Erythroblast (primary cell): ENCODE measurements at regions not wholly inside any gene's neighbourhood (a gene's known extent, or its start where the extent isn't known, plus 50 kb on each side); places are given as distances from the start of the nearest gene placed in this dataset.

Experiments
- DNase-seq, 2 experiments: peaks; one replicate each; lab custom pipeline; 2025; lab: John Stamatoyannopoulos, UW
- GATA1 ChIP-seq: IDR thresholded peaks from 2 replicates; pipeline ENCODE4 v1.6.1; 2011; ENCODE audit warnings: low read depth, mild to moderate bottlenecking, control low read depth, low read length, moderate library complexity
- POLR2A ChIP-seq: IDR thresholded peaks from 2 replicates; pipeline ENCODE4 v1.6.1; 2011; ENCODE audit warnings: mild to moderate bottlenecking, low read length

GRCh38 chr20:22740829-22741228 lies 156.5 kb upstream of the FOXA2 start:
- no peak for TF ChIP-seq POLR2A
- no peak for TF ChIP-seq GATA1
- no peak for DNase-seq

- TF ChIP-seq POLR2A (no peak), GATA1 (no peak)
- DNase-seq: no peak
These were observed 160.2 kb upstream of the FOXA2 start for GRCh38 chr20:22744341-22745193.

- TF ChIP-seq POLR2A (no peak), GATA1 (no peak)
- DNase-seq: no peak
These were observed 160.8 kb upstream of the FOXA2 start for GRCh38 chr20:22745194-22745500.

GRCh38 chr20:22746957-22747356 lies 162.6 kb upstream of the FOXA2 start:
- TF ChIP-seq POLR2A (no peak), GATA1 (no peak)
- no peak for DNase-seq

- no peak for DNase-seq
- TF ChIP-seq POLR2A: no peak
- no peak for TF ChIP-seq GATA1
These were observed 168.0 kb upstream of the FOXA2 start for GRCh38 chr20:22752324-22752723.

- DNase-seq: no peak
- no peak for TF ChIP-seq GATA1
- TF ChIP-seq POLR2A: no peak
These were observed 173.2 kb upstream of the FOXA2 start for GRCh38 chr20:22757424-22758183.

GRCh38 chr20:22758815-22759214 lies 174.4 kb upstream of the FOXA2 start:
- no peak for DNase-seq
- TF ChIP-seq POLR2A: no peak
- TF ChIP-seq GATA1: no peak

- no peak for DNase-seq
- TF ChIP-seq GATA1 (no peak), POLR2A (no peak)
These were observed 178.3 kb upstream of the FOXA2 start for GRCh38 chr20:22762576-22763256.

GRCh38 chr20:22763257-22763906 lies 179.0 kb upstream of the FOXA2 start:
- no peak for TF ChIP-seq GATA1
- no peak for TF ChIP-seq POLR2A
- no peak for DNase-seq

- no peak for DNase-seq
- no peak for TF ChIP-seq GATA1
- TF ChIP-seq POLR2A: no peak
These were observed 184.2 kb upstream of the FOXA2 start for GRCh38 chr20:22768266-22769178.

GRCh38 chr20:22770241-22770800 lies 185.9 kb upstream of the FOXA2 start:
- no peak for DNase-seq
- no peak for TF ChIP-seq POLR2A
- no peak for TF ChIP-seq GATA1

- TF ChIP-seq POLR2A (no peak), GATA1 (no peak)
- no peak for DNase-seq
These were observed 187.3 kb upstream of the FOXA2 start for GRCh38 chr20:22771706-22772105.

- DNase-seq: no peak
- TF ChIP-seq GATA1: no peak
- TF ChIP-seq POLR2A: no peak
These were observed 189.0 kb upstream of the FOXA2 start for GRCh38 chr20:22773344-22773743.
